Left lung (tissue), 4 donors: ENCODE measurements at regions not wholly inside any gene's neighbourhood (a gene's known extent, or its start where the extent isn't known, plus 50 kb on each side); places are given as distances from the start of the nearest gene placed in this dataset.

ENCODE experiments used
- ATAC-seq: fragments of 200-7000 bp; cut with Tn5 transposase; one replicate; pipeline ENCODE4 v1.9.1; 2020; ENCODE audit warnings: moderate library complexity
- DNase-seq, 4 donors: peaks; one replicate each; pipeline ENCODE4 v3.0.0-alpha.2; 2013 to 2020
- H3K27ac ChIP-seq, 2 donors: fragments of 200-600 bp; sonication (generic) in 1 of 2; one replicate each; pipeline versions ENCODE4 v1.5.0 to v1.8.0; 2020 to 2021
- H3K27me3 ChIP-seq, 2 donors: fragments of 200-600 bp; sonication (generic) in 1 of 2; one replicate each; pipeline versions ENCODE4 v1.5.0 to v1.8.0; 2020 to 2021
- H3K36me3 ChIP-seq, 2 donors: fragments of 200-600 bp; sonication (generic) in 1 of 2; one replicate each; pipeline versions ENCODE4 v1.5.0 to v1.8.0; 2020 to 2021
- H3K4me1 ChIP-seq, 2 donors: fragments of 200-600 bp; one replicate each; pipeline ENCODE4 v1.8.0; 2021
- H3K4me3 ChIP-seq, 2 donors: fragments of 200-600 bp; sonication (generic) in 1 of 2; one replicate each; pipeline versions ENCODE4 v1.5.0 to v1.8.0; 2020 to 2021; ENCODE audit warnings: mild to moderate bottlenecking in 1 of 2
- H3K9me3 ChIP-seq, 2 donors: fragments of 200-600 bp; sonication (generic) in 1 of 2; one replicate each; pipeline versions ENCODE4 v1.5.0 to v1.8.0; 2020 to 2021
- CTCF ChIP-seq, 2 donors: fragments of 200-600 bp; sonication (generic) in 1 of 2; IDR thresholded peaks; one replicate each; pipeline versions ENCODE4 v1.5.0 to v1.8.0; 2021; ENCODE audit warnings: antibody characterized with exemption in 2 of 2
- intact Hi-C, 2 donors: fragments of 100-400 bp; cut with DNase I; formaldehyde crosslinking; loops; one replicate each; pipeline versions ENCODE4 v1.11.2 to v1.14.2; 2022
- donor health status: DM: no; HTN: yes; CAD: no.
- donor health status: DM: no; HTN: no; CAD: no.

- no peak for DNase-seq
- H3K36me3 ChIP-seq = no peaks in the 10 kb centered on the region
- no peak for ATAC-seq
- H3K27me3 ChIP-seq = no peaks in the 10 kb centered on the region
- TF ChIP-seq CTCF (IDR thresholded peaks at IDR 0.05) = no peak
- H3K4me3 ChIP-seq = no peak overlapping the region
- H3K27ac ChIP-seq = no peak overlapping the region
- H3K4me1 ChIP-seq = no peaks in the 10 kb centered on the region
- intact Hi-C loops = no loop called here
- H3K9me3 ChIP-seq = no peaks in the 10 kb centered on the region
Measured at GRCh38 chr14:32014498-32014897, 62.6 kb upstream of the ARHGAP5 start.

- Histone ChIP-seq H3K4me1 (no peaks in the 10 kb centered on the region), H3K4me3 (no peak overlapping the region), H3K9me3 (no peaks in the 10 kb centered on the region), H3K36me3 (no peaks in the 10 kb centered on the region), H3K27me3 (no peaks in the 10 kb centered on the region), H3K27ac (no peak overlapping the region)
- DNase-seq (no peak), ATAC-seq (no peak)
- TF ChIP-seq CTCF (IDR thresholded peaks at IDR 0.05) = no peak
- intact Hi-C loops = no loop called here
Measured at GRCh38 chr14:32015166-32015565, 61.9 kb upstream of the ARHGAP5 start.

- no peak for TF ChIP-seq CTCF (IDR thresholded peaks at IDR 0.05)
- ATAC-seq = no peak
- no peak overlapping the region for H3K27ac ChIP-seq
- DNase-seq = no peak
- H3K9me3 ChIP-seq = no peaks in the 10 kb centered on the region
- H3K4me1 ChIP-seq = no peaks in the 10 kb centered on the region
- intact Hi-C loops = no loop called here
- H3K27me3 ChIP-seq = no peaks in the 10 kb centered on the region
- no peak overlapping the region for H3K4me3 ChIP-seq
- no peaks in the 10 kb centered on the region for H3K36me3 ChIP-seq
Measured at GRCh38 chr14:32017587-32017986, 59.5 kb upstream of the ARHGAP5 start.

- TF ChIP-seq CTCF (IDR thresholded peaks at IDR 0.05) = no peak
- Histone ChIP-seq H3K27me3 (no peaks in the 10 kb centered on the region), H3K27ac (no peak overlapping the region), H3K4me3 (no peak overlapping the region), H3K36me3 (no peaks in the 10 kb centered on the region), H3K9me3 (no peaks in the 10 kb centered on the region), H3K4me1 (no peaks in the 10 kb centered on the region)
- ATAC-seq = no peak
- intact Hi-C loops = no loop called here
- no peak for DNase-seq
Measured at GRCh38 chr14:32018391-32019092, 58.6 kb upstream of the ARHGAP5 start.

- Histone ChIP-seq H3K36me3 (no peaks in the 10 kb centered on the region), H3K4me3 (no peak overlapping the region), H3K27me3 (no peaks in the 10 kb centered on the region), H3K4me1 (no peaks in the 10 kb centered on the region), H3K9me3 (no peaks in the 10 kb centered on the region), H3K27ac (no peak overlapping the region)
- DNase-seq = no peak
- intact Hi-C loops = no loop called here
- ATAC-seq = no peak
- no peak for TF ChIP-seq CTCF (IDR thresholded peaks at IDR 0.05)
Measured at GRCh38 chr14:32019276-32019675, 57.8 kb upstream of the ARHGAP5 start.
